UCSD-AML1 (cell line): ENCODE measurements at regions not wholly inside any gene's neighbourhood (a gene's known extent, or its start where the extent isn't known, plus 50 kb on each side); places are given as distances from the start of the nearest gene placed in this dataset.

Experiments used
- DNase-seq: peaks from one replicate; lab custom pipeline; 2025; ENCODE audit not compliant: unreplicated experiment; lab: John Stamatoyannopoulos, UW

DNA sequence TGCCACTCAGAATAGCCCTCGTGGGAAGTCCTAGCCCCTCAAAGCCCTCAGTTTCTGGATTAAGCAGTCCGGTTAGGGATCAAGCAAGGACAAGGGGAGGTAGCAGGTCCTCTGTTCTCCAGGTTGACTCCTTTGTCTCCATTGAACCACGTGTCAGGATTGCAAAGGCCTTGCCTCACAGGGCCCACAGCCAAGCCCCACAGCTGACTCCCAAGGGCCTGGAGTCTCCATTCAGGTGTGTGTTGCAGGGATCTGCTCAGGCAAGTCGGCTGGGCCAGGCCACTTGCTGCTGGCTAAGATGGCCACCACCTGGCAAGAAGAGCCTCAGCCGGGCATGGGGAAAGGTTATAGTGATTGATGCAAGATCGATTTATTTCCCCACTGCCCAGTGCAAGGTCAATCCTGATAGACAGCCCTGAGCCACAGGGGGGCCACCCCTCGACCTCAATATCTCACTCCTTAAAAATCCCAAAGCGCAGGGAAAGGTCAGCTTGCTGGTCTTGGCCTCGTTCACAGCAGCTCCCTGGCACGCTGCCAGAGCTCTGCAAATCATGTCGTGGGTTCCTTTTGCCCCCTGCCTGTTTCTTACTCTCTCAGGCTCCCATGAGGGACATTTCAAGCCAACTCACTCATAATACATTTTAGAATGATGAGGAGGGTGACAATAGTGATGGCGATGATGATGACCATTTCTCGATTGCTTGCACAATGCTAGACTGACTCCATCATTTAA lies 75.9 kb downstream of the EDN3 start:
- no peak for DNase-seq

DNA sequence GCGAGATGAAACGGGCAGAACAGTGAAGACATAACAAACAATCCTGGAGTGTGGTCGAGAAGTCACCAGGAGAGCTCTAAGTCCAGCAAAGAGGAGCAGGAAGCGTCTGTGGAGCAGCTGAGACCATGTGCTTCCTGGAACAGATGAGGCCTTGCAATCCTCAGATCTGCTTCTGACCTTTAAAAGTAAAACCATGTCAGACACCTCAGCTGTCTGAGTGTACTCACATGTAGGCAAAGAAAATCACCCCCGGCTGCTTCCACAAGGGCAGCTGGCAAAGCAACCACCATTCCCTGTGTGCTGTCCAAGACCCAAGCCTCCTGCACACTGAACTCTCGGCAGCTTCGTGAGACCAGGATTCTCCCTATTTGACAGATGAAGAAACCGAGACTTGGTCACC lies 76.6 kb downstream of the EDN3 start:
- DNase-seq, result no peak

DNA sequence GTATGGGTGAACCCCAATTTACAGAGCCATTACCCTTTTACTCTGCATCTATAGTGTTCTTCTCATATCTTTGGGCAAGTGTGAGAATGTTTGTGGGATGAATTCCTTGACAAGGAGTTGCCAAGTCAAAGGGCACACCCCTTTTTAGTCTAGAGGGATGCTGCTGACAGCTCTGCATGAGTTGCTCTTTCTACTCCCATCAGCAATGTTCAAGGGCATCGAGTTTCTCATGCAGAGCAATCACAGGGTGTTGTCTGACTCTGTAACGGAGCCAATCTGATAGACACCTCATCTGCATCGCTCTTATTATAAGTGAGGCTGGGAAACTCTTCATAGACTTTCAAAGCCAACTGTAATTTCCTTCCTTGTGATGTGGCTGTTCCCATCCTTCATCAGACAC lies 77.4 kb downstream of the EDN3 start:
- DNase-seq, result no peak

DNA sequence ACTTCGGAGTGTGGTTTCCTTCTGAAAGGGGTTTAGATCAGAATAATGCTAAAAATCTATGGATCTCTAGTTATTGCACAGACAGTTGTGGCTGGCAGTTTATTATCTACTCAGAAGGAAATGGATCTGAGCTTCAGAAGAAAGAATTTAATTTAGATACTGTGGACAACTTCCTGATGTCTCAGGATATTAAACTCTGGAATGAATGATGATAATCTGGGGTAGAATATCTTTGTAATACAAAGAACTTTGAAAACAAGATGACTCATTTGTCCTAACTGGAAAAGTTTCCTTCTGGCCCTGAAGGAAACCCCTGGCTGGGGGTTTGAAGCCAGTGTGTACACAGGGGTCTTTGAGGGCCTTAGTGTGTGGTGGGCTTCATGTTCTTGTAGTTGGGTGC lies 78.0 kb downstream of the EDN3 start:
- DNase-seq, result no peak

DNA sequence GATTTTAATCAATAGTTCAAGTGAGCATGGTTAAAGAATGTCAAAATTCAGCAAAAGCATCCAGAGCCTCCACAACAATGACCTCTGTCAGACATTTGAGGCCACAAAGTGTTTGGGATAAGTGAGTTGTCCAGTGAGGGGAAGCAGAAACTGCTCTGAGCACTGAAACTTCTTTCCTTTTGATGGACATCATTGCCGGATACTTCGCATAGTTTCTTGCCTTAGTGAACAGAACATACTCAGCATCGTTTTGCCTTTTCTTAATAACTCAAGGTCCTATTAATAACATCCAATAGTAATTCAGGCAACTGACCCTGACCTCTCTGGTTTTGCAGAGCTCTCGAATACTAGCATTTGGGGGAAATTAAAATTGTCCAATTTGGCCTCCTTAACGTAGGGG lies 78.6 kb downstream of the EDN3 start:
- no peak for DNase-seq

DNA sequence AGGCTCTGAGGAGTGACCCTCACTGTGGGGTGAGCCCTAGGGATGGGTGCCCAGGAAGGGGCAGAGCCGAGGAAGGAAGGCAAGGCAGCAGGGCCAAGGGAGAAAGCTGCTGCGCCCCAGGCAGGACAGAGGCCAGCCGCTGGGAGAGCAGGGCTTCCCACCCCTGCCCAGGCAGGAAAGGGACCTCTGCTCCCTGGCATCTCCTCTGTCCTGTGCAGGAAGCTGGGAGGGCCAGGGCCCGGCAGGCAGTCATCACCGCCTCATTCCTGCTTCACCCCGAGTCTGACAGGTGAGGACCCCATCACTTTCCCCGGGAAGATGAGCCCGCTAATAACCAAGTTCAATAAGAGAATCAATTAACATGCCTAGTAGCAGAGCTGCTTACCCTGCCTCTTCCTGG lies 81.3 kb downstream of the EDN3 start:
- DNase-seq, result no peak

DNA sequence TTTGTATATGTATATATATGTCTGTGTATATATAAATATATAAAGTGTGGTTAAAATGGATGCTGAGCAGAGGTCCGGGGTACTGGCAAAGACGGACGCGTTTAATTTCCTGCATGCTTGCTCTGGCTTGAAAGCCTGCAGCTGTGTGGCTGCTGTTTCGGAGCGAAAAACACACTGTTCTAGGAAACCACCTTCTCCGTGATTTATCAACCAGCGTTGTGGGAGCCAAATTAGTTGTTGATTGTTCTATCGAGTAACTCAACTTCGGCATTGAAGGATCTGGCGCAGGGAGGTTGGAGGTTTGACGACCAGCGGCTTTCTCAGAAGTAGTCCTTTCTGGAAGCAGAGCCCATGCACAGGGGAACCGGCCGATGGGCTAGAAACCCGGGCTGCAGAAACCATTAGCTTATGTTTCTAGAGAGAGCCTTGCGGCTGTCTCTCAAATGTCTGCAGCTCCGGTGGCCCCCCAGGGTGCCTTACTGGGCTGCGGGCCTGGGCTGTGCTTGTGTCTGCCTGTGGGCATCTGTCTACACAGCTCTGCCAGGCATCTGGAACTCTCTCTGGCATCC lies 81.8 kb downstream of the EDN3 start:
- DNase-seq, result no peak

DNA sequence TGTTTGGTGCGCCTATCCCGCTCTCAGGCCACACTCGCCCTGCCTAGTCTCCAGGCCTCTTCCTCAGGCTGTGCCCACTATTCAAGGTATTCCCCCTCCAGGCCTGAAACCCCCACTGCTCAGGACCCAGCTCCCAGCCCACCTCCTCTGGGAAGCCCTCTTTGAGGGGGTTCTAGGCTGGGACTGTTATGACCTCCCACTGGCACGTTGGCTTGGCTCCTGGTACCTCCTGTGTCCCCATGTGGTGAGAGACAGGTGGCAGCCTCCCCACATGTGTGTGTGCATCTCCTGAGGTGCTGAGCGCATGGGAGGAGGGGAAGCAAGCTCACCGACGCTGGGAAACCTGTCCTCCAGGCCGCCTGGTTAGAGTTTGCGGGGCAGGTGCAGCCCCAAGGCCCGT lies 82.5 kb downstream of the EDN3 start:
- no peak for DNase-seq

DNA sequence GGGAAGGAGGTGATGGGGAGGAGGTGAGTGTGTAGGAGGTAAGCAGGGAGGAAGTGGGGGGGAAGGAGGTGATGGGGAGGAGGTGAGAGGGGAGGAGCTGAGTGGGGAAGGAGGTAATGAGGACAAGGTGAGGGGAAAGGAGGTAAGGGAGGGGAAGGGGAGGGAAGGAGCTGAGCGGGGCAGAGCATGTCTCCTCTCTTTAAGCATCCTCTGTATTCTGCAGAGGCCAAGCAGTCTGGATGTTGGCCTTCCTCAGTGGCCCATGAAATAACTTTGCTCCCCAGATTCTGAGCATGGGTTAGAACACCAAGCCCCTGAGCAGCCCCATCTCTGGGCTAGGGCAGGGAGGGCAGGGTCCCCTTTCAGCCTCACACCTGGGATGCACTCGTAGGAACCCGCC lies 84.6 kb downstream of the EDN3 start:
- DNase-seq, result no peak

DNA sequence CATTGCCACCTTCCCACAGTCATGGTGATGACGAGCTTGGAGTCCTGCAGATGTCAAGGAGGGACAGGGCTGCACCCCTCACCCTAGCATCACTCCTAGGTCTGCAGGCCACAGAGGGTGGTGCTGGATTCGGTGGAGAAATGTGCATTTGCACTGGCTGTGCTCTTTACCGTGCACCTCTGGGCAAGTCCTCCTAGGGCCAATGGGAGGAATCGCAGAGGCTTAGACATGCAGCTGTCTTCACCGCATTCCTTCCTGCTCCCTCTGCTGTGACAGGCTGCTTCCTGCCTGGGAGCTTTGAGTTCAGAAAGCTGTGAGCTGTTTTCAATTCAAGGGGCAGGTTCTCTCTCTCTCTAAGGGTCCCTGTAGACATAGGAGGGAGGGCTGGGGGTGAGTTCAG lies 85.1 kb downstream of the EDN3 start:
- no peak for DNase-seq

DNA sequence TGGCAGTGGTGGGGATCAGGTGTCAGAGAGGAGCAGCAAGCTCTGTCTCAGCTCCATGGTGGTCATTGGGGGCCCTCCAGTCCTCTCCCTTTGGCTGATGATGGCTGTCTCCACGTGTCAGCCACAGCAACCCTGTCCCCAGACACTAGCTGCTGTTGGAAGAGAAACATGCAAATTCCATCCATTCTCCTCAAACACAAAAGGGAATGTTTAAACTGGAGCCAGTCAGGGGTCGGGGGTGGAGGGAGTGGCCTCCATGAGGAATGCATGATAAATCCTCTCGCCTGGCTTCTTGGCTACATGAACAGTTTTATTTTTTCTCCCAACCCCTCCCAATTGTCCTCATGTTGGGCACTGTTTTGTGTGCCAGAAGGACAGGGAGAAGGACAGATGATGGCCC lies 86.4 kb downstream of the EDN3 start:
- DNase-seq, result no peak

DNA sequence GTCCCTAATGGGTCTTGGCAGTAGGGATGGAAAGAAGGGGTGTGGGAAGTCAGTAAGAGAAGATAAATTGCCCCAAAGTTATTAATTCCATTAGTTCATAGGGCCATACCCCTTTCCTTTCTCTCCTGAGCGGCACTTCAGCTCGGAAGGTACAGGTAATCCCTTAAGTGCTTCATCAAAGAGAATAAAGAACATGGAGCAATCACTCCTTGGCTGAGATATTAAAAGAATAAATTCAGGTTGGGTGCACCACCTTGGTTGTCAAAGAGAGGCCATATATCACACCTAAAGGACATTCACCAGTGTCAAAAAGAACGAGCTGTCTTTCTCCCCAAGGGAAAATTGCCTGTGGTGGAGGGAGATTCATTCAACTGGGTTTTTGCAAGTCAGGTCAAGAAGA lies 87.5 kb downstream of the EDN3 start:
- DNase-seq, result no peak

DNA sequence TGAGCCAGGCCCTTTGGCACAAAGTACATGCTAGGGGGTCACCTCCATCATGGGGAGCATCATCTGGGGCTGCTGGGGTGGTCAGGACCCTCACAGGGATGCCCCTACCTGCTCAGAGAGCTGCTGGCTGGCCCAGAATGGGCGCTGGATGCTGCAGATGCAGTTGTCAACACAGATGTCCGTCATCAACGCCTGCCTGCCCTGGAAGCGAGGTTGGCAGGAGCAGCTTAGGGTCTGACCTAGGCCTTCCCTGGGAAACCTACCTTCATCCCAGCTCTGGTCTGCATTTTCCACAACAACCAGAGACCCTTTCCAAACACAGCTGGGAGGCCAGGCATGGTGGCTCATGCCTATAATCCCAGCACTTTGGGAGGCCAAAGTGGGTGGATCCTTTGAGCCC lies 88.0 kb downstream of the EDN3 start:
- DNase-seq, result no peak

DNA sequence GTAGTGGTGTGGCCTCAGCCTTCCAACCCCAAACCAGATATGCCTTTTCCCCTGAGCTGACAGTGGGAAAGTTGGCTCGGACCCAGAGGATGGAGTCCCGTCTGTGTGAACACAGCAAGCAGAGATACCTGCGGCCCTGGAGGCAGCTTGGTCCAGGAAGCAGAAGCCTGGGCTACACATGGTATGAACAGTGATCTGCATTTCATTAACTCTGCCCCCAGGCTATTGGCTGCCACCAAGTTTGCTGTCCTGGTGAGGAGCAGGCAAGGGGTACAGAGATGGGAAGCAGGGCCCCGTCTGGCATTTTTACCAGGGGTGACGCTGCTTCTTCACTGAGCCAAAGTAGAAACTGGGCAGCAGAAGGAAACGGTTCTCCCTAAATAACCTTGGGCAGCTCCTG lies 90.0 kb downstream of the EDN3 start:
- DNase-seq, result no peak

DNA sequence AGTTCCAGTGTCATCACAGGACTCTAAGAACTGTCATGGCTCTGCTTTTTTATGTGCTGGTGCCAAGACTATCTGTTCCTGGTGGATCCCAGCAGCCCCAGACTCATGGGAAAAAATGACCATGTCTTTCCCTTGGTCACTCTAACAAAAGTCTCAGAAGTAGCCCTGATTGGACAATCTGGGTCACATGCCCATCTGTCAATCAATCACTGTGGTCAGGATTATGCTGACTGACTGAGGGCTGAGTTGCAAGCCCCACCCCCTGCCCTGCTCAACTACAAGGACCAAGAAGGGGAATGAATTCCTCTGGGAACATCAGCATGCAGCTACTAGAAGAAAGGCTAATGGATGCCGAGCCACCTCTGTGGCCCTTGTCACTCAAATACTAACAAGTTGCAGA lies 91.6 kb downstream of the EDN3 start:
- DNase-seq, result no peak

DNA sequence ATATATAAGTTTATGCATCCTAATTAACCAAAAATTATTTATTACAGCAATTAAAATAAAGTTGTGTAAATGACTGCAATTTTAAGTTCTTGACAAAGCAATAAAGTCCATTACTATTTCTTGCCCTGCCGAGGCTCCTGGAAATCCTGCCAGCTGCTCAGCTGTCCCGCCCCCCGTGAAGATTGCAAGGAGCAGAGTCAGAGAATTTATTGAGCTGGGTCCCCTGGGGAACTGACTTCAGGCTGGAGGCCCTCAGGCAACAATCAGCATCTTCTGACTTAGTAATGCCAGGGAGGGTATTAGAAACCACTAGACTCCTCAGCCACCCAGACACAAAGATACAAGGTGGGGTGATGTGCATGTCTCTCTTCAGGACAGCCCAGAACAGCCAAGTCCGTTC lies 92.3 kb downstream of the EDN3 start:
- no peak for DNase-seq

DNA sequence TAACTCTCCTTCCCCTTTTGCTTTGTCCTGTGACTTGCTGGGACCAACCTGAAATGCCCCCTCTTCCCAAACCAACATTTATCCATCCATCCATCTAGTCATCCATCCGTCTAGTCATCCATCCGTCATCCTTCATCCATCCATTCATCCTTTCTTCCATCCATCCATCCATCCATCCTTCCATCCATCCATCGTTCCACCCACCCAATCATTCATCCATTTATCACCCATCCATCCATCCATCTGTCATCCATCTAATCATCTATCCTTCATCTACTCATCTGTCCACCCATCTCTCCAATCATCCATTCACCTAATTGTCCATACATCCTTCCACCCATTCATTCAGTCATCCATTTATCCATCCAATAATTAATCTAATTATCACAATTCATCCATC lies 92.7 kb downstream of the EDN3 start:
- DNase-seq, result no peak

DNA sequence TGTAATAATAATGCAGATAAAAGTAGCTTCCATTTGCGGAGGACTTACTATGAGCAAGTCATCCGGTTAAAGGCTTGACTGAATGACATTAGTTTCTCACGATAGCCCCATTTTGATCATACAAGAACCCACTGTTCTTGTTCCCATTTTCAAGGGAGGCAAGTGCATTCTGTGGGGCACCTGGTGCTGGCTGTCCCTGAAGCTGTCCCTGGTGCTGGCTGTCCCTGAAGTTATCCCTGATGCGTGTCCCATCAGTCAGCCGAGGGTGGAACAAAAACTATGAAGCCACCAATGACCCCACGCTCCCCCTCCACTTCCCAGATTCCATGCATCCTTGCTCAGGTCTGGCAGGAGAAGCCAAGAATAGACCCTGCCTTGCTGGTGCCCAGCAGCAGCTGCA lies 95.3 kb downstream of the EDN3 start:
- no peak for DNase-seq

DNA sequence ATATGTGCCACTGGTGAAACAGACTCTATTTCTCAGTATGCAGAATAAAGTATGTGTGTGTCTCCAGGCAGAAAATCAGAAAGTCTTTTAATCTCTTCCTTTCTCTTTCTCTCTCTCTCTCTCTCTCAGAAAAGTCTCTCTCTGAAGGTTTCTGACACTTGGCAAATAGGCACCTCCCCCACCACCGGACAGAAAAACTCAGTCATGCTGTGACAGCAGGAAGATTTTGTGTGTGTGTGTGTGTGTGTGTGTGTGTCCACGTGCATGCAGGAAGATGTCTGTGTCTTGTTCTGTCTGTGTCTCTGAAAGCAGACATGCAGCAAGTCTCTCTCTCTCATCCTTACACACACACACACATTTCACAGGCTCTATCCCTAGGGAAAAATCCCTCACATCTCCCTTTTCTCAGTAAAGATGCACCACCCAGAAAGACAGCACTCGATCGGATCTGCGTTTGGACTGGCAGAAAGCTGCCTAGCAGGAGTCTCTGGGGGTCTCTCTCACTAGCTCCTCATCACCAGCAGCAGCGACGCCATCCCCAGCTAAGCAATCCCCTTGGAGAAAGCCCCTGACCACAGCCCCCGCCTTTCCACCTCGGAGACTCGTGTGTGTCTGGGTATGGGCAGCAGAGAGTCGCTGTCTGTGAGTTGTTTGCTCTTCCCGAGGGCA lies 98.3 kb downstream of the EDN3 start:
- DNase-seq, result no peak

DNA sequence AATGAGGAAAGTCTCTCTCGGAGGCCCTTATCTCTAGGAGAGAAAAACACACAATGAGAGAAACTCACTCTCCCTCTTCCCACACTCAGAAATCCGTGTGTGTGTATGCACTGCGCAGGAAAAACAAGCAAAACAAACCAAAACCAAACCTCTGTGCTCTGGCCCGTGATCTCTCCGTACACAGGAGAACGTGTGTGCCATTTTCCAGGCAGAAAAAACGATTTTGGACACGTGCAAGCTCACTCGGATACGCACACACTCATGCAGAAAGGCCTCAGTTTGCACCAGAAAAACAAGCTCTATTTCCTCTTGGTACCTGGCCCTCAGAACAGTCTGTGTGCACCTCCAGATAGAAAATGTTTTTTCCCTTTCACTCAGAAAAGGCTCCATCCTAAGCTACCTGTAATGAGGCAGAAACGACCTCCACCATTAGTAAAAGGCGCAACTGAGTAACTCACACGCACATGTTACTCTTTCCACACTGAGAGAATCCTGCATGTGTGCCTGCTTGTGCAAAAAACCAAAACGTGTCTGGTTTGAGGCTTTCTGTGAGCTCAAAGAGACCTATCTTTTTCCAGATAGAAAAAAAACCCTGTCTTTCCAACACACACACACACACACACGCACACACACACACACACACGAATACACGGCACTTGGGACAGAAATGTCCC lies 99.2 kb downstream of the EDN3 start:
- DNase-seq, result no peak

DNA sequence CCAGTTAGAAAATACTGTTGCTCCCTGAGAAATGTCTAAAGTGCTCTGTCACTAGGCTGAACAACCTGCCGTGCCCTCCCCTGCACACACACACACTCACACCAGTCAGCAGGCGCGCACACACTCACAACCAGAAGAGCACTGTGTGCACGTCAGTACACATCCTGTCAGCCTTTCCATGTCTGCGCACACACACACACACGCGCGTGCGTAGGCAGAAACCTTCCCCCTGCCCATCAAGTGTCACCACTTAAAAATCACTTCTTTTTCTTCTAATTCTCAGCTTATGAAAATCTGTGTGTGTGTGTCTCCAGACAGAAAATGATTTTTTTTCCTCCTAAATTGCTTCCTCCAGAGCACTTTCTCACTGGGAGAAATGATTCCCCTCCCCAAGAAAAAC lies 100.3 kb downstream of the EDN3 start:
- DNase-seq, result no peak

DNA sequence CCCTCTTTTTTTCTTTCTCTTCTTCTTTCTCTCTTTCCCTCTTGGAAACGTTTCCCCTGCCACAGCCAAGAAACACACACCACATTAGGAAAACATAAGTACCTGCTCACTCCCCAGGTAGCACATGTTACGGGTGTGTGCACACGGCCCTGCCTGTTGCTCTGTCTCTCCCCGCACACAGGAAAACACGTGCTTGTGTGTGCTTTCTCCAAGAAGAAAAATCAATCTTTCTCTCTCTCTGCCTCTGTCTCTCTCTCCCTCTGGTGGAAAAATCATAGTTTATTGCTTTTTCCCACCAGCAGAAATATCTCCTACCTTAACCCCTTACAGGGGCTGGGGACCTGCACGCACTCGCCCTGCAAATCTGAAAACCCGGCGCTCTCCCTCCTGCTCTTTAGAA lies 102.3 kb downstream of the EDN3 start:
- DNase-seq, result no peak
